Neutrophil (primary cell): ENCODE measurements at regions not wholly inside any gene's neighbourhood (a gene's known extent, or its start where the extent isn't known, plus 50 kb on each side); places are given as distances from the start of the nearest gene placed in this dataset.

ENCODE experiments used
- H3K27ac ChIP-seq: fragments of 200-600 bp; sonication (generic); 2 replicates; pipeline ENCODE4 v1.5.1; 2016; ENCODE audit warnings: mild to moderate bottlenecking, moderate library complexity
- H3K27me3 ChIP-seq: fragments of 200-600 bp; sonication (generic); 2 replicates; pipeline ENCODE4 v1.6.0; 2016; ENCODE audit warnings: mild to moderate bottlenecking
- H3K36me3 ChIP-seq: fragments of 200-600 bp; sonication (generic); 2 replicates; pipeline ENCODE4 v1.5.1; 2017
- H3K4me1 ChIP-seq, 2 experiments: fragments of 200-600 bp in 1 of 2; sonication (generic) in 1 of 2; 1 replicate in 1 of 2; 2 replicates in 1 of 2; pipeline versions ENCODE4 v1.5.1 to v1.6.1; 2013 to 2016; ENCODE audit warnings: low read depth in 1 of 2, low read length in 1 of 2, mild to moderate bottlenecking in 1 of 2, moderate library complexity in 1 of 2; ENCODE audit not compliant: control insufficient read depth in 1 of 2, insufficient read depth in 1 of 2
- H3K4me3 ChIP-seq, 2 experiments: fragments of 200-600 bp in 1 of 2; sonication (generic) in 1 of 2; 1 replicate in 1 of 2; 2 replicates in 1 of 2; pipeline ENCODE4 v1.5.1; 2013 to 2016; ENCODE audit warnings: low read depth in 1 of 2, low read length in 1 of 2, mild to moderate bottlenecking in 1 of 2, moderate library complexity in 1 of 2
- H3K9me3 ChIP-seq: fragments of 200-600 bp; sonication (generic); 2 replicates; pipeline ENCODE4 v1.5.1; 2016
- TF ChIP-seq, protein P1 (sequence below): fragments of 200-600 bp; sonication (generic); IDR thresholded peaks from 2 replicates; pipeline ENCODE4 v1.5.1; 2016; ENCODE audit warnings: antibody characterized with exemption

DNA sequence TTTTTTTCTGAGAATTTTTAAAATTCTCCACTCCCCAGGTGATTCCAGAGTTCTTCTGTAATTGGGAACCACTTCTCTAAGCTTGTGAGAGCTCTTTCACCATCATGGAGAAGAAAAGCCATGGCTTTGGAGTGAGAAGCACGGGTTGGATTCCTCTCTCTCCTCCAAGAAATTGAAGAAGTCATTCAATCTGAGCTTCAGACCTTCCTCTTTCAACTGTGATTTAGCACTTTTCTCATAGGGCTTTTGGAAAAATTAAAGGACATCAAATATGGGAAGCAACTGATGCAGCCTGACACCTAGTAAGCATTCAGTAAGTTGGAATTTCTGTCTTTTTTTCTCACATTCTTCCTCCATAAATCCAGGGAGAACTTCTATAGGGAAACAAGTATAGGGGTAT is 580.4 kb upstream of the KLF4 start:
- H3K4me3 ChIP-seq = no peak overlapping the region
- H3K4me1 ChIP-seq = no peaks in the 10 kb centered on the region
- no peak overlapping the region for H3K27ac ChIP-seq
- no peaks in the 10 kb centered on the region for H3K36me3 ChIP-seq
- H3K27me3 ChIP-seq = peaks cover 4% of the 10 kb centered on the region
- H3K9me3 ChIP-seq = no peaks in the 10 kb centered on the region
- TF ChIP-seq, protein P1, sequence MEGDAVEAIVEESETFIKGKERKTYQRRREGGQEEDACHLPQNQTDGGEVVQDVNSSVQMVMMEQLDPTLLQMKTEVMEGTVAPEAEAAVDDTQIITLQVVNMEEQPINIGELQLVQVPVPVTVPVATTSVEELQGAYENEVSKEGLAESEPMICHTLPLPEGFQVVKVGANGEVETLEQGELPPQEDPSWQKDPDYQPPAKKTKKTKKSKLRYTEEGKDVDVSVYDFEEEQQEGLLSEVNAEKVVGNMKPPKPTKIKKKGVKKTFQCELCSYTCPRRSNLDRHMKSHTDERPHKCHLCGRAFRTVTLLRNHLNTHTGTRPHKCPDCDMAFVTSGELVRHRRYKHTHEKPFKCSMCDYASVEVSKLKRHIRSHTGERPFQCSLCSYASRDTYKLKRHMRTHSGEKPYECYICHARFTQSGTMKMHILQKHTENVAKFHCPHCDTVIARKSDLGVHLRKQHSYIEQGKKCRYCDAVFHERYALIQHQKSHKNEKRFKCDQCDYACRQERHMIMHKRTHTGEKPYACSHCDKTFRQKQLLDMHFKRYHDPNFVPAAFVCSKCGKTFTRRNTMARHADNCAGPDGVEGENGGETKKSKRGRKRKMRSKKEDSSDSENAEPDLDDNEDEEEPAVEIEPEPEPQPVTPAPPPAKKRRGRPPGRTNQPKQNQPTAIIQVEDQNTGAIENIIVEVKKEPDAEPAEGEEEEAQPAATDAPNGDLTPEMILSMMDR = no peak

DNA sequence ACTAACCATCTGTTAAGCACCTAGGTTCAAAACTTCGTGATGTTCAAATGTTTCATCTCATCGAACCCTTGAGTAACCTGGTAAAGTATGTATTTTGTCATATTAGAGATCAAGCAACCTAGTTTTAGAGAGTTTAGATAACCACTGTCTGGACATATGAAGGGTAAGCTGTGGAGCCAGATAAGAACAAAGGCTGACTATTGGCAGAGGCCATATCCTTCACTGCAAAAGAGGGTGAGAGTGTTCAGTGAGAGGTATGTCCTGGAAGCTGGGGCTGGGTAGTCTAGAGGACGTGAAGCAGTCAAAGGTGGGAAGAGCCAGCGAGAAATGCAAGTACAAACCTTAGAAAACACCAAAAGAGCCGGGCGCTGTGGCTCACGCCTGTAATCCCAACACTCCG is 573.1 kb upstream of the KLF4 start:
- H3K36me3 ChIP-seq = no peaks in the 10 kb centered on the region
- peaks cover 4% of the 10 kb centered on the region for H3K27me3 ChIP-seq
- H3K4me1 ChIP-seq = peaks cover 3 to 4% of the 10 kb centered on the region in 2 experiments
- no peaks in the 10 kb centered on the region for H3K9me3 ChIP-seq
- H3K27ac ChIP-seq = no peak overlapping the region
- H3K4me3 ChIP-seq = no peak overlapping the region
- TF ChIP-seq, protein P1 = no peak

DNA sequence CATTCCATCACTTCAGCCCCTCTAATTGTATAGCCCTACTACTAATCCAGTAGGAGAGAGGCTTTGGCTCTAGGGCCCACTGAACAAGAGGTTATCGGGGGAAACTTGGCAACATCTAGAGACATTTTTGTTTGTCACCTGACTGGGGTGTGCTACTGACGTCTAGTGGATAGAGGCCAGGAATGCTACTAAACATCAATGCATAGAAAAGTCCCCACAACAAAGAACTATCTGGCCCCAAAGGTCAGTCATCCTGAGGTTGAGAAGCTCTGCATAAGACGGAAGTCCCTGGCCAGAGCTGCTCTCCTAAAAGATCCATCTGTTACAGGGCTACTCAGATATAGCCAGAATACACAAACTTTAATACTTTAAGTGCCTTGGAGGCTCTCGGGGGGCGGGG is 570.6 kb upstream of the KLF4 start:
- H3K4me1 ChIP-seq = peaks cover 3 to 4% of the 10 kb centered on the region in 2 experiments
- H3K4me3 ChIP-seq = no peak overlapping the region
- TF ChIP-seq, protein P1 = no peak
- no peaks in the 10 kb centered on the region for H3K9me3 ChIP-seq
- no peak overlapping the region for H3K27ac ChIP-seq
- H3K27me3 ChIP-seq = peaks cover 4% of the 10 kb centered on the region
- H3K36me3 ChIP-seq = no peaks in the 10 kb centered on the region

DNA sequence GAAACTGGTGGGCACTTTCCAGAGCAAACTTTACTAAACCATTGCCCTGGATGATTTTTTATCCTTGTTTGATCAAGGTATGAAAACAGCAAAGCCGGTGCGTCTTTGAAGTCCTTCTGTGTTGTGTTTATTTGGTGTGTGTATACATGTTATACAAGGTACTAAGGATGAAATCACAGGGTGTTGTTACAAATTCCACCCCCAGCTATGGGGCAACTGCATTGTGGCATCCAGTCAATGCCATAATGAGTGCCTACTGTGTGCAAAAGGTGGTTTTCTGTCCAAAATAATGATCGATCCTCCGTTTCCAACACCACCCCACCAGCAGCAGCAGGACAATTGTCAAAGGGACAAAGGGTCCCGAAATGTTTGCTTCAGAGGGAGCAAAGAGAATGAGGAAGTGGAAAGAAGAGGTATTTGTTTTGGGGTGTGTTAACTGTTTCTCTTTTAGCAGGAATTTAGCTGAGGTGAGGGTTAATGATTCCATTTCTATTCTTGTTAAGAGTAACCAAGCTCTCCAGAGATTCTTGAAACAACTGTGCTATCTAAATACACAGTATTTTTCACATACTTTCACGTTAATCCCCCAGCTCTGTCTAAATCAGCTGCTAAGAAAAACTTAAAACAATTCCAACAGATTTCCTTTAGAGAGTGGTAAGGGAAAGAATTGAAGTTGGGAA is 568.7 kb upstream of the KLF4 start:
- H3K27ac ChIP-seq = no peak overlapping the region
- TF ChIP-seq, protein P1 = no peak
- no peak overlapping the region for H3K4me3 ChIP-seq
- H3K27me3 ChIP-seq = peaks cover 4% of the 10 kb centered on the region
- H3K9me3 ChIP-seq = no peaks in the 10 kb centered on the region
- no peaks in the 10 kb centered on the region for H3K36me3 ChIP-seq
- peaks cover 3 to 4% of the 10 kb centered on the region in 2 experiments for H3K4me1 ChIP-seq

DNA sequence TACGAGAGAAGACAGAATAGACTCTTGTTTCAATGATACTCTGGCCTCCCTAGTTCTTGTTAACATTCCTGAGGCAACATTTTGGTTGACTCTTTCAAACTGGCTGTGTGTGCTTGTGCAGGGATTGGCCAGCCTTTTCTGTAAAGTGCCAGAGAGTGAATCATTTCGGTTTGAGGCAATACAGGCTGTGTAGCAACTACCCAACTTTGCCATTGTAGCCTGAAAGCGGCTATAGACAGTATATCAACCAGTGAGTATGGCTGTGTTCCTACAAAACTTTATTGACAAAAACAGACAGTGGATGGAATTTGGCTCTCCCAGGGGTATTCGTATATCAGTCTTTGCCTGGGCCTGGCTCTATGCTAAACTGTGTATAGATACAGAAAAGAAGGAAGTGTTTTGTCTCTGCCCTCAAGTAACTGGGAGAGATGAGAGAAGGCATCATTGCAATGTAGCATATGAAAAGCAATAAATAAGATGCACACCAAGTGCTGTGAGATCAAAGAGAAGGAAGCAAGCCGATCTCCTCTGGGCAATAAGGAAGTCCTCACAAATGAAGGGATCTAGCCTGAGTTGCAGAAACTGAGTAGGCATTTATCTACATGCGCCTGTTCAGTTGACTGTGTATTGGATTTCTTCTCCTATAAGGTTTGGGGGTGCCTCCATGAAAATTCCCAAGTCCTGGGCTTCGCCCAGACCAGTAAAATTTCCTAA is 568.0 kb upstream of the KLF4 start:
- Histone ChIP-seq H3K36me3 (no peaks in the 10 kb centered on the region), H3K27me3 (peaks cover 4% of the 10 kb centered on the region), H3K4me3 (no peak overlapping the region), H3K4me1 (peaks cover 8 to 11% of the 10 kb centered on the region in 2 experiments), H3K9me3 (no peaks in the 10 kb centered on the region), H3K27ac (no peak overlapping the region)
- TF ChIP-seq, protein P1 = no peak
